ENCODE measurements at regions not wholly inside any gene's neighbourhood (a gene's known extent, or its start where the extent isn't known, plus 50 kb on each side); places are given as distances from the start of the nearest gene placed in this dataset.

GRCh38 chr13:79081942-79082341 is 324.1 kb downstream of the RBM26 start:
- TF ChIP-seq CTCF (IDR thresholded peaks at IDR 0.05) = no peak
- TF ChIP-seq POLR2AphosphoS5 (IDR thresholded peaks at IDR 0.05) = no peak

Measured in prostate gland (tissue), 2 donors.